Endothelial cell of umbilical vein (primary cell): ENCODE measurements at regions not wholly inside any gene's neighbourhood (a gene's known extent, or its start where the extent isn't known, plus 50 kb on each side); places are given as distances from the start of the nearest gene placed in this dataset.

ENCODE experiments used
- BruUV-seq: library from RNA; stranded (reverse); fragments of 400-500 nt; replicated peaks from 2 replicates; lab custom pipeline; 2021; lab: Mats Ljungman, UMichigan
- CTCF ChIA-PET: fragments of 300-600, 350-600 bp; sonication (Branson Sonifier 250); formaldehyde crosslinking; loops from one replicate; lab custom pipeline; 2021; ENCODE audit warnings: antibody characterized with exemption, inconsistent platforms; lab: Charles Lee
- POLR2A ChIA-PET: fragments of 300-600, 350-600 bp; sonication (Branson Sonifier 250); formaldehyde crosslinking; loops from one replicate; lab custom pipeline; 2021; ENCODE audit warnings: antibody characterized with exemption, inconsistent platforms; lab: Charles Lee
- DNase-seq: peaks from one replicate; pipeline ENCODE4 v3.0.0-alpha.2; 2011; ENCODE audit warnings: low read depth, low spot score
- FAIRE-seq: peaks from 2 replicates; lab custom pipeline; 2011; peaks lifted over from hg19 to GRCh38; lab: Jason Lieb, UNC
- H2AFZ ChIP-seq: 2 replicates; pipeline ENCODE4 v1.6.0; 2012; ENCODE audit warnings: low read depth, low read length, control low read depth, inconsistent platforms
- H3K27ac ChIP-seq: 2 replicates; pipeline ENCODE4 v1.5.1; 2011; ENCODE audit warnings: low read depth, mild to moderate bottlenecking, control low read depth, low read length, moderate library complexity; ENCODE audit not compliant: insufficient read depth
- H3K27me3 ChIP-seq, 2 experiments: 2 replicates each; pipeline versions ENCODE4 v1.6.0 to v1.6.1; 2011; ENCODE audit warnings: low read length in 2 of 2, mixed read lengths in 1 of 2; ENCODE audit not compliant: control insufficient read depth in 2 of 2, insufficient read depth in 2 of 2
- H3K36me3 ChIP-seq, 2 experiments: 2 replicates in 1 of 2; 3 replicates in 1 of 2; pipeline ENCODE4 v1.5.1; 2011; ENCODE audit warnings: low read length in 2 of 2, mild to moderate bottlenecking in 1 of 2, moderate library complexity in 1 of 2; ENCODE audit not compliant: control insufficient read depth in 2 of 2, insufficient read depth in 2 of 2; ENCODE audit errors: extremely low read depth in 1 of 2
- H3K4me1 ChIP-seq: 3 replicates; pipeline ENCODE4 v1.5.1; 2011; ENCODE audit warnings: mild to moderate bottlenecking, low read length; ENCODE audit not compliant: control insufficient read depth, insufficient read depth; ENCODE audit errors: extremely low read depth
- H3K4me2 ChIP-seq: 2 replicates; pipeline ENCODE4 v1.6.1; 2011; ENCODE audit warnings: low read length, control low read depth, mixed read lengths; ENCODE audit not compliant: insufficient read depth
- H3K4me3 ChIP-seq, 3 experiments: fragments of 200-600 bp in 1 of 3; sonication (generic), shearing (Covaris generic) in 1 of 3; replicated peaks in 1 of 3; 2 replicates each; pipeline ENCODE4 v1.5.1; 2011 to 2016; ENCODE audit warnings: control low read depth in 3 of 3, low read length in 3 of 3, mild to moderate bottlenecking in 2 of 3, inconsistent platforms in 1 of 3, low read depth in 1 of 3, moderate library complexity in 1 of 3; ENCODE audit not compliant: insufficient read depth in 1 of 3
- H3K79me2 ChIP-seq: 2 replicates; pipeline ENCODE4 v1.6.0; 2012; ENCODE audit warnings: low read length, inconsistent platforms; ENCODE audit not compliant: control insufficient read depth, insufficient read depth
- H3K9ac ChIP-seq: replicated peaks from 2 replicates; pipeline ENCODE3; 2011; ENCODE audit warnings: low read length, control low read depth; ENCODE audit not compliant: insufficient read depth; ENCODE audit errors: extremely low read depth
- H3K9me1 ChIP-seq: replicated peaks from 3 replicates; pipeline ENCODE4 v1.6.0; 2011; ENCODE audit warnings: mild to moderate bottlenecking, low read length; ENCODE audit not compliant: control insufficient read depth, insufficient read depth; ENCODE audit errors: extremely low read depth
- H3K9me3 ChIP-seq: replicated peaks from 2 replicates; pipeline ENCODE4 v1.5.1; 2012; ENCODE audit warnings: low read length, inconsistent platforms; ENCODE audit not compliant: control insufficient read depth, insufficient read depth
- H4K20me1 ChIP-seq: replicated peaks from 2 replicates; pipeline ENCODE3; 2011; ENCODE audit warnings: mild to moderate bottlenecking, low read length; ENCODE audit not compliant: control insufficient read depth, insufficient read depth; ENCODE audit errors: extremely low read depth
- EZH2 ChIP-seq: IDR thresholded peaks from 2 replicates; pipeline ENCODE4 v1.6.1; 2012; ENCODE audit warnings: borderline replicate concordance, low read depth, mild to moderate bottlenecking, moderate library complexity, low read length, inconsistent platforms; ENCODE audit not compliant: severe bottlenecking
- FOS ChIP-seq: IDR thresholded peaks from 2 replicates; pipeline ENCODE4 v1.6.1; 2011; ENCODE audit warnings: mild to moderate bottlenecking, low read length, moderate library complexity, borderline replicate concordance; ENCODE audit not compliant: insufficient read depth
- GATA2 ChIP-seq: IDR thresholded peaks from 2 replicates; pipeline ENCODE4 v1.7.0; 2011; ENCODE audit warnings: low read depth, mild to moderate bottlenecking, moderate library complexity, mixed read lengths, low read length; ENCODE audit not compliant: insufficient read length, insufficient read depth
- JUN ChIP-seq: IDR thresholded peaks from 2 replicates; pipeline ENCODE4 v1.6.1; 2011; ENCODE audit warnings: borderline replicate concordance, low read depth; ENCODE audit not compliant: insufficient read length, insufficient read depth
- MYC ChIP-seq: IDR thresholded peaks from one replicate; pipeline ENCODE4 v1.6.1; 2011; ENCODE audit warnings: mild to moderate bottlenecking, low read depth, low read length
- POLR2A ChIP-seq: IDR thresholded peaks from 2 replicates; pipeline ENCODE4 v1.6.1; 2012; ENCODE audit warnings: low read depth, mild to moderate bottlenecking, control low read depth, low read length
- POLR2AphosphoS5 ChIP-seq: IDR thresholded peaks from 2 replicates; pipeline ENCODE4 v1.6.1; 2012; ENCODE audit warnings: low read depth, mild to moderate bottlenecking, control low read depth, low read length, moderate library complexity; ENCODE audit not compliant: insufficient read depth
- dilution Hi-C: fragments of 300-500 bp; cut with MboI; formaldehyde crosslinking; loops from one replicate; pipeline ENCODE4 v1.15.0; 2019; ENCODE audit warnings: low sequenced_read_pairs; ENCODE audit not compliant: extremely low pct_ligation_motif_present
- intact Hi-C: fragments of 100-400 bp; cut with micrococcal nuclease; formaldehyde crosslinking; loops from one replicate; pipeline ENCODE4 v1.10.0; 2022
- TF ChIP-seq, protein P1 (sequence below): IDR thresholded peaks from 2 replicates; pipeline ENCODE4 v1.6.1; 2011; ENCODE audit not compliant: insufficient read depth, insufficient read length
- TF ChIP-seq, protein P2 (sequence below), 2 donors: IDR thresholded peaks; 1 replicate in 1 of 2; 2 replicates in 1 of 2; pipeline ENCODE4 v1.5.1; 2011; ENCODE audit warnings: low read length in 2 of 2, mild to moderate bottlenecking in 2 of 2, moderate library complexity in 2 of 2, control low read depth in 1 of 2, inconsistent platforms in 1 of 2, low read depth in 1 of 2; ENCODE audit not compliant: insufficient read depth in 1 of 2; ENCODE audit errors: extremely low read depth in 1 of 2

DNA sequence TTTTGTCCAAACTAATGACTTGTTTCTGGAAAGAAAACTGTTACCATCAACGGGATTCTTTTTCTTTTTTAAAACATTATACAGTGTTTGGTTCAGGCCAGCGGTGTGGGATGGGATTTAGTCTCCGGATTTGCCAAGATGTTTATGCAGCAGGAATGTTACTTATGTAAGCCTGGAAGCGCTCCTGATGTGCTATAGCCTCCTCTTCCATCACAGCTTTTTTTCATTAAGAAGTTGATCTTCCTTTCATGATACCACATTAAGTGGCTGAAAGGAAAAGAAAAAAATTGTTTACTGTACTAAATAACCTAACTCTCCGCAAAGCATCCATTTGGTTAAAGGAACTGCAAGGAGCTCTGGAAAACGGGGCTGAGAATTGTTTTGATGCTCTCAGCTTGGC is 120.5 kb upstream of the ALDH1A3 start:
- H3K4me1 ChIP-seq: peaks cover 9% of the 10 kb centered on the region
- BruUV-seq: no TSS peak
- H3K4me3 ChIP-seq: no peak overlapping the region
- TF ChIP-seq MYC (no peak), EZH2 (no peak), GATA2 (no peak), JUN (no peak), POLR2A (no peak), FOS (no peak), POLR2AphosphoS5 (no peak)
- TF ChIP-seq, protein P1, sequence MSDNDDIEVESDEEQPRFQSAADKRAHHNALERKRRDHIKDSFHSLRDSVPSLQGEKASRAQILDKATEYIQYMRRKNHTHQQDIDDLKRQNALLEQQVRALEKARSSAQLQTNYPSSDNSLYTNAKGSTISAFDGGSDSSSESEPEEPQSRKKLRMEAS: no peak
- TF ChIP-seq, protein P2, sequence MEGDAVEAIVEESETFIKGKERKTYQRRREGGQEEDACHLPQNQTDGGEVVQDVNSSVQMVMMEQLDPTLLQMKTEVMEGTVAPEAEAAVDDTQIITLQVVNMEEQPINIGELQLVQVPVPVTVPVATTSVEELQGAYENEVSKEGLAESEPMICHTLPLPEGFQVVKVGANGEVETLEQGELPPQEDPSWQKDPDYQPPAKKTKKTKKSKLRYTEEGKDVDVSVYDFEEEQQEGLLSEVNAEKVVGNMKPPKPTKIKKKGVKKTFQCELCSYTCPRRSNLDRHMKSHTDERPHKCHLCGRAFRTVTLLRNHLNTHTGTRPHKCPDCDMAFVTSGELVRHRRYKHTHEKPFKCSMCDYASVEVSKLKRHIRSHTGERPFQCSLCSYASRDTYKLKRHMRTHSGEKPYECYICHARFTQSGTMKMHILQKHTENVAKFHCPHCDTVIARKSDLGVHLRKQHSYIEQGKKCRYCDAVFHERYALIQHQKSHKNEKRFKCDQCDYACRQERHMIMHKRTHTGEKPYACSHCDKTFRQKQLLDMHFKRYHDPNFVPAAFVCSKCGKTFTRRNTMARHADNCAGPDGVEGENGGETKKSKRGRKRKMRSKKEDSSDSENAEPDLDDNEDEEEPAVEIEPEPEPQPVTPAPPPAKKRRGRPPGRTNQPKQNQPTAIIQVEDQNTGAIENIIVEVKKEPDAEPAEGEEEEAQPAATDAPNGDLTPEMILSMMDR (IDR thresholded peaks at IDR 0.05; ENCODE audit: extremely low read depth in 1 of 2, insufficient read depth in 1 of 2, low read depth in 1 of 2, low read length in 2 of 2): no peak
- no peak for FAIRE-seq
- H2AFZ ChIP-seq: no peak overlapping the region
- peak; percentile 3 for DNase-seq
- no peak overlapping the region for H3K9ac ChIP-seq
- H3K36me3 ChIP-seq: no peaks in the 10 kb centered on the region
- CTCF ChIA-PET: interaction anchor here (1.1 to 1.3 kb wide), 2 partner anchors 87 to 249 kb away, joined by 3 read pairs; no protein-coding TSS in a partner anchor
- H3K9me1 ChIP-seq: no peaks in the 10 kb centered on the region
- H3K4me2 ChIP-seq: no peak overlapping the region
- no peak overlapping the region for H3K27ac ChIP-seq
- intact Hi-C loops: no loop called here
- dilution Hi-C loops: no loop called here
- no peaks in the 10 kb centered on the region for H3K9me3 ChIP-seq
- no peaks in the 10 kb centered on the region for H4K20me1 ChIP-seq
- no peaks in the 10 kb centered on the region for H3K79me2 ChIP-seq
- POLR2A ChIA-PET: no interaction called here
- peaks cover 0 to 1% of the 10 kb centered on the region in 2 experiments for H3K27me3 ChIP-seq
